Stomach (tissue), 4 donors: ENCODE measurements at regions not wholly inside any gene's neighbourhood (a gene's known extent, or its start where the extent isn't known, plus 50 kb on each side); places are given as distances from the start of the nearest gene placed in this dataset.

Experiments
- POLR2A ChIP-seq, 4 donors: fragments of 450-650 bp; IDR thresholded peaks; one replicate each; pipeline ENCODE4 v1.6.1; 2016; ENCODE audit warnings: antibody characterized with exemption in 4 of 4, control low read depth in 2 of 4, mild to moderate bottlenecking in 1 of 4, moderate library complexity in 1 of 4
- POLR2AphosphoS5 ChIP-seq, 3 donors: sonication (generic); formaldehyde crosslinking; IDR thresholded peaks; one replicate each; pipeline ENCODE4 v1.6.1; 2016; ENCODE audit warnings: antibody characterized with exemption in 3 of 3
- TF ChIP-seq, protein P1 (sequence below), 7 experiments: fragments of 450-650 bp in 4 of 7; fragments of 200-600 bp in 3 of 7; sonication (generic) in 3 of 7; IDR thresholded peaks; one replicate each; pipeline ENCODE4 v1.5.1; 2016 to 2019; ENCODE audit warnings: antibody characterized with exemption in 7 of 7, control low read depth in 2 of 7, mild to moderate bottlenecking in 1 of 7

DNA sequence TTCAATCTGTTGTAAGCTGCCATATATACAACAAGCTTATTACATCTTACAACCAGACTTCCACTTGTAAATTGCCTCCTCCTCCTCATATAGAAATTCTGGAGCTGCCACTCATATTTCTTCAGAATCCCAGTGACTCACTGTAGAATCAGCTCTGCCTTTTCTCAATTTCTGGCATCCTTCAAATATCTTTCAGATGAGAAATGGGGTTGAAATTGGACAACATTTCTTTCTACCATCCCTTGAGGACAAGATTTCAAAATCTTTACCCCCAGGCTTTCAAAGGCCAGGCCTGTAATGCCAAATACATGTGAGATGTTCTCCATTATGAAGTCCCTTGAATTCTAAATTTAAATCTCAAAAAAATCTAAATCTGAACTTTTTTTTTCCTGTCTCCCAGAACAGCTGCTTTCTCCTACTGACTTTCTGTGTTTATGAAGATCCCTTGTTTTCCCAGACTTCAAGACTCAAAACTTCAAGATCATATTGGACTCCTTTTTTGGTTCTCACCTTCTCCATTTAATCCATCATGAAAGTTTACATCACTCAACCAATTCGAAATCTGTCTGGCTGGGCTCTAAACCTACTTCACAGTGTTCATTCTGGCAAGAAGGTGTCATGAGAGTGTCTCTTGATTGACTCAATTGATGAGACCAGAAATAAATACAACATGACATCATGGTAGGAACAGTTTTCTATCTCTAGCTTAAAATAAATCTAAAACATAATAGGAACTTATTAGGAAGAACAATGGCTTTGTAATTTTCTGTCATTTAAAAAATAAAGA is 109.8 kb downstream of the HMHB1 start:
- TF ChIP-seq, protein P1, sequence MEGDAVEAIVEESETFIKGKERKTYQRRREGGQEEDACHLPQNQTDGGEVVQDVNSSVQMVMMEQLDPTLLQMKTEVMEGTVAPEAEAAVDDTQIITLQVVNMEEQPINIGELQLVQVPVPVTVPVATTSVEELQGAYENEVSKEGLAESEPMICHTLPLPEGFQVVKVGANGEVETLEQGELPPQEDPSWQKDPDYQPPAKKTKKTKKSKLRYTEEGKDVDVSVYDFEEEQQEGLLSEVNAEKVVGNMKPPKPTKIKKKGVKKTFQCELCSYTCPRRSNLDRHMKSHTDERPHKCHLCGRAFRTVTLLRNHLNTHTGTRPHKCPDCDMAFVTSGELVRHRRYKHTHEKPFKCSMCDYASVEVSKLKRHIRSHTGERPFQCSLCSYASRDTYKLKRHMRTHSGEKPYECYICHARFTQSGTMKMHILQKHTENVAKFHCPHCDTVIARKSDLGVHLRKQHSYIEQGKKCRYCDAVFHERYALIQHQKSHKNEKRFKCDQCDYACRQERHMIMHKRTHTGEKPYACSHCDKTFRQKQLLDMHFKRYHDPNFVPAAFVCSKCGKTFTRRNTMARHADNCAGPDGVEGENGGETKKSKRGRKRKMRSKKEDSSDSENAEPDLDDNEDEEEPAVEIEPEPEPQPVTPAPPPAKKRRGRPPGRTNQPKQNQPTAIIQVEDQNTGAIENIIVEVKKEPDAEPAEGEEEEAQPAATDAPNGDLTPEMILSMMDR (IDR thresholded peaks at IDR 0.05), result no peak
- TF ChIP-seq POLR2AphosphoS5 (IDR thresholded peaks at IDR 0.05), result no peak
- TF ChIP-seq POLR2A (IDR thresholded peaks at IDR 0.05), result no peak
